Prostate gland (tissue), 2 donors: ENCODE measurements at regions not wholly inside any gene's neighbourhood (a gene's known extent, or its start where the extent isn't known, plus 50 kb on each side); places are given as distances from the start of the nearest gene placed in this dataset.

Source experiments
- CTCF ChIP-seq, 4 experiments: fragments of 200-600 bp in 2 of 4; fragments of 450-650 bp in 2 of 4; sonication (generic) in 2 of 4; IDR thresholded peaks; 1 replicate in 3 of 4; 2 replicates in 1 of 4; pipeline ENCODE4 v1.5.1; 2016 to 2019; ENCODE audit warnings: antibody characterized with exemption in 4 of 4, mild to moderate bottlenecking in 2 of 4, moderate library complexity in 2 of 4
- POLR2A ChIP-seq: fragments of 450-650 bp; IDR thresholded peaks from one replicate; pipeline ENCODE4 v1.6.1; 2016; ENCODE audit warnings: antibody characterized with exemption, mild to moderate bottlenecking
- POLR2AphosphoS5 ChIP-seq: sonication (generic); formaldehyde crosslinking; IDR thresholded peaks from one replicate; pipeline ENCODE4 v1.6.1; 2017; ENCODE audit warnings: antibody characterized with exemption

- no peak for TF ChIP-seq CTCF (IDR thresholded peaks at IDR 0.05)
- no peak for TF ChIP-seq POLR2A
- no peak for TF ChIP-seq POLR2AphosphoS5
Observed at GRCh38 chr1:87866416-87866815, 537.7 kb downstream of the LMO4 start.
